NCI-H524 (cell line): ENCODE measurements at regions not wholly inside any gene's neighbourhood (a gene's known extent, or its start where the extent isn't known, plus 50 kb on each side); places are given as distances from the start of the nearest gene placed in this dataset.

Source experiments
- DNase-seq, 2 experiments: peaks; one replicate each; lab custom pipeline; 2025; lab: John Stamatoyannopoulos, UW

GRCh38 chr13:39858794-39859193, 203.3 kb downstream of the COG6 start:
- DNase-seq, result no peak

GRCh38 chr13:39859898-39860297, 204.4 kb downstream of the COG6 start:
- DNase-seq, result peak; percentile 13 to 80

GRCh38 chr13:39862900-39863299, 207.4 kb downstream of the COG6 start:
- no peak for DNase-seq

GRCh38 chr13:39864221-39864620, 208.8 kb downstream of the COG6 start:
- DNase-seq, result no peak

- DNase-seq, result no peak
These were observed 211.3 kb downstream of the COG6 start for GRCh38 chr13:39866722-39867121.

- DNase-seq, result no peak
These were observed 212.3 kb downstream of the COG6 start for GRCh38 chr13:39867807-39868206.

GRCh38 chr13:39870197-39870747, 214.8 kb downstream of the COG6 start:
- DNase-seq, result peak; percentile 25 to 71

- DNase-seq, result peak; percentile 16 to 71
These were observed 219.0 kb downstream of the COG6 start for GRCh38 chr13:39874331-39875053.

GRCh38 chr13:39875111-39875987, 219.9 kb downstream of the COG6 start:
- no peak for DNase-seq

- peak; percentile 16 to 62 for DNase-seq
These were observed 220.8 kb downstream of the COG6 start for GRCh38 chr13:39876258-39876657.

GRCh38 chr13:39877134-39877533, 221.7 kb downstream of the COG6 start:
- DNase-seq, result no peak

- no peak for DNase-seq
These were observed 224.0 kb downstream of the COG6 start for GRCh38 chr13:39879286-39880035.

- no peak for DNase-seq
These were observed 225.9 kb downstream of the COG6 start for GRCh38 chr13:39881383-39881782.

- DNase-seq, result peak in 1 of 2 experiments; percentile 17
These were observed 226.4 kb downstream of the COG6 start for GRCh38 chr13:39881887-39882286.

- no peak for DNase-seq
These were observed 228.7 kb downstream of the COG6 start for GRCh38 chr13:39884166-39884565.

- no peak for DNase-seq
These were observed 230.9 kb downstream of the COG6 start for GRCh38 chr13:39886336-39886735.

- no peak for DNase-seq
These were observed 231.9 kb downstream of the COG6 start for GRCh38 chr13:39887387-39887786.

GRCh38 chr13:39888865-39889810, 233.7 kb downstream of the COG6 start:
- no peak for DNase-seq

- no peak for DNase-seq
These were observed 235.1 kb downstream of the COG6 start for GRCh38 chr13:39890537-39890936.

- no peak for DNase-seq
These were observed 237.5 kb downstream of the COG6 start for GRCh38 chr13:39892721-39893685.
